Activated CD4-positive, alpha-beta T cell treated with anti-CD3 and anti-CD28 coated beads, Interleukin-2, amount 10 ng/mL, durations not matched to agents 7 days and 5 days (primary cell): ENCODE measurements at regions not wholly inside any gene's neighbourhood (a gene's known extent, or its start where the extent isn't known, plus 50 kb on each side); places are given as distances from the start of the nearest gene placed in this dataset.
A peak's percentile ranks its signal among the peaks of the same experiment; 100 is the strongest.
"Not testable (repeated sequence)": the region's sequence is repeated elsewhere in the genome, so short reads cannot be mapped to it uniquely, and the experiment has no call there.

Experiments used
- CTCF ChIA-PET: fragments of 350-600 bp; sonication (Branson Sonifier 250); formaldehyde crosslinking; loops from one replicate; lab custom pipeline; 2021; ENCODE audit warnings: antibody characterized with exemption; lab: Charles Lee
- POLR2A ChIA-PET: fragments of 350-600 bp; sonication (Branson Sonifier 250); formaldehyde crosslinking; loops from one replicate; lab custom pipeline; 2021; ENCODE audit warnings: antibody characterized with exemption; lab: Charles Lee
- DNase-seq: peaks from one replicate; pipeline ENCODE4 v3.0.0-alpha.2; 2020
- H3K27ac Mint-ChIP-seq: one replicate; pipeline ENCODE4 v1.8.0; 2021; ENCODE audit warnings: mild to moderate bottlenecking, moderate library complexity, mixed read lengths
- H3K27me3 Mint-ChIP-seq: one replicate; pipeline ENCODE4 v1.8.0; 2021; ENCODE audit warnings: mixed read lengths
- H3K36me3 Mint-ChIP-seq: one replicate; pipeline ENCODE4 v1.8.0; 2021; ENCODE audit warnings: low read depth, mixed read lengths
- H3K4me1 Mint-ChIP-seq: one replicate; pipeline ENCODE4 v1.8.0; 2021; ENCODE audit warnings: mixed read lengths
- H3K4me3 Mint-ChIP-seq: one replicate; pipeline ENCODE4 v1.8.0; 2021; ENCODE audit warnings: mild to moderate bottlenecking, moderate library complexity, mixed read lengths
- H3K9me3 Mint-ChIP-seq: one replicate; pipeline ENCODE4 v1.8.0; 2021; ENCODE audit warnings: mixed read lengths

DNA sequence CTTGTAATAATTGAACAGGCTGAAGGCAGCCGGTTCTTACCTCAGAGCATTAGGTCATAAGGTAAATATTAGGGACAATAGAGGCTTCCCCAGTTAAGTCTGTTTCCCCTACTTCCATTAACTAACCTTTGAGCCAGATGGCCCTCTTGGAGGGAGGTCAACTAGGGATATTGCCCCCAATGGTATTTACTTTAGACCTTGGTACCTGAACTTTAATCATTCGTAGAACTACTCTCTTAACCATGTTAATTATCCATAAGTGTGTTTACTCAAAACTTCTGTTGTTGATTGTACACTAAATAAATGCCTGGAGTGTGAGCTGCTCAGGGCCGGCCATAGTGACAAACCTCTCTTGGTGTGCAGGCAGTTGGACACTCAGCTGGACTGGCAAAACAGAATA lies 1843.5 kb upstream of the AGA start:
- H3K9me3 Mint-ChIP-seq = peaks cover 9% of the 10 kb centered on the region
- CTCF ChIA-PET = no interaction called here
- DNase-seq = no peak

DNA sequence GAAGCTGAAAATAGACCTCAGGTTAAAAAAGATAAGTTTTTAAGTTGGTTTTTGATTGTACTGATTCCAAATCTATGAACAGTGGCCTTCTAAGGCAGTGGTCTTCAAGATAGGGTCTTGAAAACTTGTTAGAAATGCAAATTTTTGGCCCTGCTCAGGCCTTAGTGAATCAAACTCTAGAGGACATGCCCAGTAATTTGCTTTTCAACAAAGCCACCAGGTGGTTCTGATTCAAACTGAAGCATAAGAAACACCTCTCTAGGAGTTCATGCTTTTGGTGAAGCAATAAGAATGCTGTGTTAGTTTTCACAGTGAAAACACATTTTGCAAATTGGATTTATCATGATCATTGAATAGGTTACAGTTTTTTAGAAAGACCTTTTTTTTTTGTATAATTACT lies 1849.4 kb upstream of the AGA start:
- Mint-ChIP-seq H3K36me3 (no peaks in the 10 kb centered on the region), H3K27me3 (no peaks in the 10 kb centered on the region), H3K4me3 (no peak overlapping the region), H3K27ac (no peak overlapping the region), H3K9me3 (peaks cover 5% of the 10 kb centered on the region), H3K4me1 (no peaks in the 10 kb centered on the region)
- POLR2A ChIA-PET = no interaction called here
- CTCF ChIA-PET = no interaction called here
- DNase-seq = no peak

More for the DNA sequence above, 1843.5 kb upstream of the AGA start:
- Mint-ChIP-seq H3K27me3 (no peaks in the 10 kb centered on the region), H3K27ac (no peak overlapping the region), H3K36me3 (no peaks in the 10 kb centered on the region), H3K4me3 (no peak overlapping the region), H3K4me1 (no peaks in the 10 kb centered on the region)
- POLR2A ChIA-PET = no interaction called here

DNA sequence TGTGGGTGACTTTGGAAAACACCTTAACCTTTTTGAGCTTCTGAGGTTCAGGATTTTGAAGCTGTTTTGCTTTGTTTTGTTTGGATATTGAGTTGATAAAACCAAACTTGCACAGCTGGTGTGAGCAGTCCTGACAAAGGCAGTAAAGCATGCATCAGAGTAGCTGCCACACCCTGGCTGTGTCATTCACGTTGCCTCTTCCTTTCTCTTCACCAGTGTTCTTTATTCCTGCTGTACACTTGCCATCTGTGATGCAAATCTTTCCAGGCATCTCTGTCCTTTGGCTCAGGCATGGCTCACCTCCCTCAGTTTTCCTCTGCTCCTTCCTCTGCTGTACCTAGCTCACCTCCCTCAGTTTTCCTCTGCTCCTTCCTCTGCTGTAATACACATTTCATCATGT lies 1850.2 kb upstream of the AGA start:
- Mint-ChIP-seq H3K4me1 (no peaks in the 10 kb centered on the region), H3K9me3 (peaks cover 5% of the 10 kb centered on the region), H3K27ac (no peak overlapping the region), H3K4me3 (no peak overlapping the region), H3K36me3 (no peaks in the 10 kb centered on the region), H3K27me3 (no peaks in the 10 kb centered on the region)
- CTCF ChIA-PET = no interaction called here
- POLR2A ChIA-PET = no interaction called here
- DNase-seq = no peak

DNA sequence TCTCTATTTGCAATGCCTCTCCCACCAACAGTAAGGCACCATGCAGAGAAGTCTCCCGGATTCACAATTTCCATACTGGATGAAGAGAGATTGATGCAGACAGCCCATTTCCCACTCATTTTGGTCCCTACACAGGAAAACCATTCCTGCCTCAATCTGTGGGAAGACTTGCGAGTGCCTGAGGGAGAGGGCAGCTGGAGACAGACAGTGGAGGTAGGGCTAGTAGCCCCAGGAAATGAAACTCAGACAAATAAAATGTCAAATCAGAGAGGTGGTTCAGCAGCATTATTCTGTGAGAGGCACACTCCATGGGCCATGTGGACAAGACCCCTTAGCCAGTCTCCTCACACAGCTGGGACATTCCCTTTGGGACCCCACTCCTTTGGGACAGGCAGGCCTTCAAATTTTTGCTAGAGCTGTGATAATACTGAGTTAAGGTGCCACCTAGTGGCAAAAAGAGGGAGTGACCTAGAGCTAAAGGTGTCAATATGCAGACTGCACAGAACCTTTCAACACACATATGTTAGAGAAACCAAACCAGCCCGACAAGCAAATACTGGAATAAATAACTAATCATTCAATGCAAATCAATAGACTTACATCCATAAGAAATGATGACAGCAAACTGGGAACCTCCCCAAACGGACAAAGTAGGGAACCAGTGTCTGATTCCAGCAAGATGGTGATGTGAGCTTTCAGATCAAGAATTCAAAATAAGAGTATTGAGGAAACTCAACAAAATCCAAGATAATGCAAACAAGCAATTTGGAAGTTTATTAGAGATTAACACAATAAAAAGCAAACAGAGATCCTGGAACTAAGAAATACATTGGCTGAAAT lies 1865.3 kb upstream of the AGA start:
- DNase-seq = peak; percentile 36
- Mint-ChIP-seq H3K27ac (no peak overlapping the region), H3K4me3 (no peak overlapping the region), H3K27me3 (no peaks in the 10 kb centered on the region), H3K9me3 (peaks cover 3% of the 10 kb centered on the region), H3K4me1 (no peaks in the 10 kb centered on the region), H3K36me3 (no peaks in the 10 kb centered on the region)
- ChIA-PET POLR2A (no interaction called here), CTCF (interaction anchor here (0.9 kb wide), 1 partner anchor 1769 kb away, joined by 4 read pairs; no protein-coding TSS in a partner anchor)

DNA sequence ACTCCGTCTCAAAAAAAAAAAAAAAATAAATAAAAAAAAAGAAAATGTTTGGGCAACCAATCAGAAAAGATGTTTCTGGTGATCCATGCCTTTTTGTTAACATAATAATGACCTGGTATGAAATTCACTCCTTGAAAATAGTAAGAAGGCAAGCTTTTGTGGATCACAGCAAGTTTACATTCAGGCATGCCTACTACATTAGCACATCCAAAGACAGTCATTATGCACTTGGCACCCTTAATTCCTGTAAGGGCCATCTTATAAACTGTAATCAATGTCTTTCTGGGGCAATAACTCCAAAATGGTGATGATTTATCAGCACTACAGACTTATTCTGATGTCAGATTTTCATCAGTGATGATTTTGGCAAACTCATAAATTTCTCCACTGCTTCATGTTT lies 1871.6 kb upstream of the AGA start:
- no peak overlapping the region for H3K27ac Mint-ChIP-seq
- no peaks in the 10 kb centered on the region for H3K4me1 Mint-ChIP-seq
- H3K4me3 Mint-ChIP-seq = no peak overlapping the region
- no peak for DNase-seq
- no peaks in the 10 kb centered on the region for H3K27me3 Mint-ChIP-seq
- no peaks in the 10 kb centered on the region for H3K36me3 Mint-ChIP-seq
- H3K9me3 Mint-ChIP-seq = peaks cover 6% of the 10 kb centered on the region
- POLR2A ChIA-PET = no interaction called here
- CTCF ChIA-PET = no interaction called here

DNA sequence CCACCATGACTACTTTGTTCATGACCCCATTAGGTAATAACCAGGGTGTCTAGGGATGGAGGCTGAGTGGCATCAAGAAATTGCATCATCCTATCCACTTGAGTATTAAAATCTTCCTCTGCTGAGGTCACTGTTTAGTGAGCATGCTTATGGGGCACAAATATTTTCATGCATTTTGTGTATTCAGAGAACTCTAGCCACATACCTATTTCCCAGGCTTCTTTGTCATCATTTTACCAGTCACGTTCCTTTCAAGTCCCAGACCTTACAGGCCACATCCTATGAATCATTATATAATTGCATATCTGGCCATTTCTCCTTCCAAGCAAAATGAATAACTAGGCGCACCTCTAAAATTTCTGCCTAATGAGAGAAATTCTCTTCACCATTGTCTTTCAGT lies 1882.9 kb upstream of the AGA start:
- no peak overlapping the region for H3K27ac Mint-ChIP-seq
- no peak overlapping the region for H3K4me3 Mint-ChIP-seq
- ChIA-PET POLR2A (no interaction called here), CTCF (no interaction called here)
- DNase-seq = no peak
- no peaks in the 10 kb centered on the region for H3K36me3 Mint-ChIP-seq
- H3K27me3 Mint-ChIP-seq = no peaks in the 10 kb centered on the region
- peaks cover 3% of the 10 kb centered on the region for H3K9me3 Mint-ChIP-seq
- no peaks in the 10 kb centered on the region for H3K4me1 Mint-ChIP-seq

DNA sequence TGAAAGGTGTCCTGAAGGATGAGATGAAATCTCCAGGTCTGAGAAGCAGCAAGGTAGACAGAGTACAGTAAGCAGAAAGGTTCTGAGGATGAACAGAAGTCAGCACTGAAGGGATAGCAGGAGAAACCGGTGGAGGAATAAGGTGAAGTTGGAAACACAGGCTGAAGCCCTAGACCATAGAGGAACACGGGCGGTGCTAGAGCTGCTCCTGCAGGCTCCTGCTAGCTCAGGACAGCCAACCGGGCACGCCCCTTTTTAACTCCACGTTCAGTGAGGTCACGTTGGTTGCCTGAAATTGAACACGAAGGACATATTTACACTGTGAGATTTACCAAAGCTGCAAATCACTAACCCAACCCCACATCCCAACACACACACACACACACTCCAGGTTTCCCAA lies 1886.4 kb upstream of the AGA start:
- ChIA-PET POLR2A (no interaction called here), CTCF (no interaction called here)

DNA sequence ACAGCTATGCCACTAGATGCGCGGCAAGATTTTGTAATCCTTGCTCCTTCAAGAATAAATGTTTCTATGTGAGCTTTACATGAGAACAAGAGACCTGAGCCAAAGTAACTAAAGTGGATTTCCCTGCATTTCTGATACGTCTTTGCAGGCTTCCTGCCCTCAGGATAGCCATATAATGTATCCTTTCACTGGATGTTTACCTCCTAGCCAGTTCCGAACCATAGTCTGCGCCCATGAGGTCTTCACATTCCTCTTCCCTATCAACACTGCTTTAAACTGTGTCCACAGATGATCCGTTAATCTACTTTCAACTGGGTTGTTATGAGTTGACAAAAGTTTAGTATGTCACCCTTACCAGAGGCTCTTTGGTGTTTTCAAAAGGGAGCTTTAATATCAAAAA lies 1889.1 kb upstream of the AGA start:
- H3K27me3 Mint-ChIP-seq = no peaks in the 10 kb centered on the region

More for the DNA sequence above, 1886.4 kb upstream of the AGA start:
- Mint-ChIP-seq H3K4me3 (no peak overlapping the region), H3K27me3 (no peaks in the 10 kb centered on the region), H3K36me3 (no peaks in the 10 kb centered on the region), H3K9me3 (peaks cover 3% of the 10 kb centered on the region), H3K4me1 (no peaks in the 10 kb centered on the region), H3K27ac (no peak overlapping the region)
- no peak for DNase-seq

DNA sequence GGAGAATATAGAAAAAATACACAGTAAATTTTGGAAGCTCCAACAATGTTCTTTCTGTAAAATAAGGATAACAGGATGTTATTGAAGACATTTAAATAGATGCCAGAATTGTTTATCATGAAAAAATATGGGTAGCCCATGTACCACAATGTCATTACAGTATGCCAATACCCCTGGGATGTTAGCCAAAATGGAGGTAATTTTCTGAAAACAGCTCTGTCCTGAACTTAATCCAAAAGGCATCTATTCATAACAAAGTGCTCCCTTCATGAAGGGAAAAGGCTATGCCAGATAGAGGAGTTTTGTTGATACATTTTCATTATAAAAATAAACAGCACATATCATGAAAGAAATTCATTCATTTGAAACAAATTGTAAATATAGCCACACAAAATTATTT lies 1902.6 kb upstream of the AGA start:
- no peaks in the 10 kb centered on the region for H3K36me3 Mint-ChIP-seq
- no peak overlapping the region for H3K27ac Mint-ChIP-seq
- CTCF ChIA-PET = no interaction called here
- POLR2A ChIA-PET = no interaction called here
- H3K4me1 Mint-ChIP-seq = no peaks in the 10 kb centered on the region
- no peak for DNase-seq
- no peak overlapping the region for H3K4me3 Mint-ChIP-seq
- H3K27me3 Mint-ChIP-seq = no peaks in the 10 kb centered on the region
- peaks cover 4% of the 10 kb centered on the region for H3K9me3 Mint-ChIP-seq

More for the DNA sequence above, 1889.1 kb upstream of the AGA start:
- no peaks in the 10 kb centered on the region for H3K4me1 Mint-ChIP-seq
- H3K4me3 Mint-ChIP-seq = no peak overlapping the region
- no peak for DNase-seq
- H3K27ac Mint-ChIP-seq = no peak overlapping the region
- POLR2A ChIA-PET = no interaction called here
- CTCF ChIA-PET = no interaction called here
- H3K9me3 Mint-ChIP-seq = peaks cover 1% of the 10 kb centered on the region
- no peaks in the 10 kb centered on the region for H3K36me3 Mint-ChIP-seq

DNA sequence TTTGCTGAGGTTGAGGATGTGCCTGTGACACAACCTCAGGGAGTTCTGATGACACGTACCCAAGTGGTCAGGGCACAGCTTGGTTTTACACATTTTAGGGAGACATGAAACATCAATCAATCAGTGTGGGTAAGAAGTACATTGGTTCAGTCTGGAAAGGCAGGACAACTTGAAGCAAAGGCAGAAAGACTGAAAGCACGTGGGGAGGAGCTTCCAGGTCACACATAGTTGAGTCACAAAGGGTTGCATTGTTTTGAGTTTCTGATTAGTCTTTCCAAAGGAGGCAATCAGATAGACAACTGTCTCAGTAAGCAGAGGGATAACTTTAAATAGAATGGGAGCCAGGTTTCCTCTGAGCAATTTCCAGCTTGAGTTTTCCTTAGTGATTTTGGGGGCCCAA lies 1910.0 kb upstream of the AGA start:
- ChIA-PET POLR2A (no interaction called here), CTCF (no interaction called here)
- no peak overlapping the region for H3K4me3 Mint-ChIP-seq
- no peaks in the 10 kb centered on the region for H3K4me1 Mint-ChIP-seq
- H3K27me3 Mint-ChIP-seq = no peaks in the 10 kb centered on the region
- no peak overlapping the region for H3K27ac Mint-ChIP-seq
- no peak for DNase-seq
- peaks cover 10% of the 10 kb centered on the region for H3K9me3 Mint-ChIP-seq
- no peaks in the 10 kb centered on the region for H3K36me3 Mint-ChIP-seq

DNA sequence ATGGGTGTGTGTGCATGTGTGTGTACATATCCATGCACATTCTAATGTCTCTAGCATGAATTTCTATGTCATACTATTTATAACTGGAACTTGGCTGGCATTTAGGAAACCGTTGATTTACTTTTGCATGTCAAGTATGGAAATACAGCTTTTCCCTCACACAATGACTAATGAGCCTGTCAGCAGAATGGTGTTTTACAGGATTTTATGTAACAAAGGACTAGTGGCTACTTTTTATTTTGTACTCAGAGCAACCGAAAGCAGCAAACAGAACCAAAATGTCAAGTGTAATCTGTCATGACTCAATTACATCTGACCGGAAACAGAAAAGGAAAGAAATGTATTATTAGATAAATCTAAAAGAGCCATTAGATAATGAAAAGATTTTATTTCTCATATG lies 1911.5 kb upstream of the AGA start:
- Mint-ChIP-seq H3K36me3 (no peaks in the 10 kb centered on the region), H3K9me3 (peaks cover 10% of the 10 kb centered on the region), H3K27ac (no peak overlapping the region), H3K4me3 (no peak overlapping the region), H3K27me3 (no peaks in the 10 kb centered on the region), H3K4me1 (no peaks in the 10 kb centered on the region)
- no peak for DNase-seq
- POLR2A ChIA-PET = no interaction called here
- CTCF ChIA-PET = no interaction called here

DNA sequence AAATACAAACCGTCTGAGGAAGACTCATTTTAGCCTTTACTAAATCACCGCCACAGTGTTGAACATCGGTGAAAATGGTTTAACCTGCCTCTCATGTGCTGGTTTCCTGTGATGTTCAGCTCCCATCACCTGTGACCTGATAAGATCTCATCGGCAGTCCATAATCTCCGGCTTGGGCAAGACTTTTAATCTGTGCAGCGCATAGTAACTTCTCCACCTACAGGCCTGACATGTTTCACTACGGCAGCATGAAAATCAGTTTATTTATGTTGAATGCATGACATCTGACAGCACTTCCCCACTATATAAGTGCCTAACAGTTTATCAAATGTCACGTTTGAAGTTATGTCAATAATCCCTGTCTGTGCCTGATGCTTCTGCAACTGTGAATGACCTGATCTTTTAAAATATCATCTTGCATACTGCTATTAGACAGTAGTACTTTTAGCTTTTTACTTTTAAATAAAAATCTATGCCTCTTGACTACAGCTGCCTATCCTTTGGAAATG lies 1919.8 kb upstream of the AGA start:
- Mint-ChIP-seq H3K27ac (no peak overlapping the region), H3K36me3 (no peaks in the 10 kb centered on the region), H3K4me1 (no peaks in the 10 kb centered on the region), H3K27me3 (no peaks in the 10 kb centered on the region), H3K9me3 (peaks cover 16% of the 10 kb centered on the region), H3K4me3 (no peak overlapping the region)
- no peak for DNase-seq
- CTCF ChIA-PET = no interaction called here
- POLR2A ChIA-PET = no interaction called here

DNA sequence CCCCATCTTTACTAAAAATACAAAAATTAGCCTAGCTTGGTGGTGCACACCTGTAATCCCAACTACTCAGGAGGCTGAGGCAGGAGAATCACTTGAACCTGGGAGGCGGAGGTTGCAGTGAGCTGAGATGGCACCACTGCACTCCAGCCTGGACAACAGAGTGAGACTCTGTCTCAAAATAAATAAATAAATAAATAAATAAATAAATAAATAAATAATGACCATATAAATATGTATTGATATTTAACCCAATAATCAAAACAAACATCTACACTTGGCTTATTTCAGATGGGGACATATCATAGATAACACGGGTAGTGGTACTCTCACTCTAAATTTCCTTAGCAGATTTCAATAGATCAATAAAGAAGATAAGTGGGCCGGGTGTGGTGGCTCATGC lies 1923.7 kb upstream of the AGA start:
- CTCF ChIA-PET, H3K36me3 Mint-ChIP-seq: not testable (repeated sequence)

DNA sequence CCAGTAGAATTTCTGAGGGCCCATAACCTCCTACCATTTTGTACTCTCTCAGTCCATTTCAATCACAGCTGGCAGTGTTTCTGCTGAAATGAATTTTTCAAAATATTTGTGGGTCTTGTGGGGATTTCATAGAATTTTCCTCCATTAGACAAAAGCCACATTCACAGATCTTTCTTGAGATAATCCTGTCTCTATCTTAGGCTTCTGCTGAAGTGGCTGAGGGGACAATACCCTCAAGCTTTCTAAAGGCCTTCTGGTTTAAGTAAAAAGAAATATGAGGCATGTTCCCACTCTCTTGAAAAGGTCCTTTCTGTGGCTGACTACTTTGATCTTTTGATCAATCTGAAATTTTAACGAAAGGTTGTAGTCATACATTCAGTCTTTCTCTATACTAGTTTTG lies 1930.0 kb upstream of the AGA start:
- no peak for DNase-seq
- Mint-ChIP-seq H3K36me3 (no peaks in the 10 kb centered on the region), H3K27ac (no peak overlapping the region), H3K4me3 (no peak overlapping the region), H3K4me1 (no peaks in the 10 kb centered on the region), H3K9me3 (peaks cover 9% of the 10 kb centered on the region), H3K27me3 (no peaks in the 10 kb centered on the region)
- CTCF ChIA-PET = no interaction called here
- POLR2A ChIA-PET = no interaction called here

More for the DNA sequence above, 1923.7 kb upstream of the AGA start:
- DNase-seq, POLR2A ChIA-PET, H3K4me1 Mint-ChIP-seq, H3K27ac Mint-ChIP-seq, H3K4me3 Mint-ChIP-seq, H3K27me3 Mint-ChIP-seq: not testable (repeated sequence)
- peaks cover 16% of the 10 kb centered on the region for H3K9me3 Mint-ChIP-seq
